Panc1 (cell line): ENCODE measurements at regions not wholly inside any gene's neighbourhood (a gene's known extent, or its start where the extent isn't known, plus 50 kb on each side); places are given as distances from the start of the nearest gene placed in this dataset.

ENCODE experiments used
- ATAC-seq: fragments of 200-7000 bp; cut with Tn5 transposase; 2 replicates; pipeline ENCODE4 v1.9.1; 2020; ENCODE audit warnings: mild to moderate bottlenecking, moderate library complexity
- BruUV-seq: library from RNA; stranded (reverse); fragments of 400-500 nt; replicated peaks from 2 replicates; lab custom pipeline; 2021; lab: Mats Ljungman, UMichigan
- CTCF ChIA-PET: fragments of 300-600 bp; sonication (Branson Sonifier 250); formaldehyde crosslinking; loops from one replicate; lab custom pipeline; 2022; ENCODE audit warnings: antibody characterized with exemption; lab: Charles Lee
- POLR2A ChIA-PET: fragments of 300-600 bp; sonication (Branson Sonifier 250); formaldehyde crosslinking; loops from one replicate; lab custom pipeline; 2022; ENCODE audit warnings: antibody characterized with exemption; lab: Charles Lee
- DNase-seq: peaks from one replicate; pipeline ENCODE4 v3.0.0-alpha.2; 2010; ENCODE audit warnings: low read depth, low spot score
- H3K27ac ChIP-seq: 2 replicates; pipeline ENCODE4 v1.5.1; 2011; ENCODE audit warnings: mild to moderate bottlenecking, low read length, inconsistent platforms
- H3K27me3 ChIP-seq: fragments of 200-500 bp; sonication (Bioruptor generic); 2 replicates; pipeline ENCODE4 v1.6.0; 2014; ENCODE audit warnings: low read length, inconsistent platforms; ENCODE audit not compliant: control insufficient read depth, insufficient read depth
- H3K36me3 ChIP-seq: fragments of 200-500 bp; sonication (Bioruptor generic); 2 replicates; pipeline ENCODE4 v1.5.1; 2014; ENCODE audit warnings: inconsistent platforms, mild to moderate bottlenecking, low read length, moderate library complexity; ENCODE audit not compliant: control insufficient read depth, insufficient read depth
- H3K4me1 ChIP-seq: 2 replicates; pipeline ENCODE4 v1.5.1; 2011; ENCODE audit warnings: inconsistent platforms, mild to moderate bottlenecking, low read length, moderate library complexity; ENCODE audit not compliant: control insufficient read depth, insufficient read depth
- H3K4me3 ChIP-seq, 2 experiments: 2 replicates each; pipeline ENCODE4 v1.5.1; 2011 to 2012; ENCODE audit warnings: low read depth in 2 of 2, low read length in 2 of 2, mild to moderate bottlenecking in 2 of 2, inconsistent platforms in 1 of 2, moderate library complexity in 1 of 2
- H3K9me3 ChIP-seq: fragments of 200-500 bp; sonication (Bioruptor generic); 2 replicates; pipeline ENCODE4 v1.5.1; 2014; ENCODE audit warnings: low read depth, mild to moderate bottlenecking, inconsistent platforms, low read length, moderate library complexity; ENCODE audit not compliant: control insufficient read depth, insufficient read depth
- CTCF ChIP-seq: fragments of 450-650 bp; IDR thresholded peaks from 2 replicates; pipeline ENCODE4 v1.5.1; 2017; ENCODE audit warnings: mild to moderate bottlenecking
- POLR2AphosphoS5 ChIP-seq: IDR thresholded peaks from 2 replicates; pipeline ENCODE4 v1.6.1; 2012; ENCODE audit warnings: mild to moderate bottlenecking, low read depth, low read length, moderate library complexity
- SIN3A ChIP-seq: IDR thresholded peaks from 2 replicates; pipeline ENCODE4 v1.6.1; 2012; ENCODE audit warnings: low read depth, mild to moderate bottlenecking, low read length, moderate library complexity, borderline replicate concordance; ENCODE audit not compliant: insufficient read depth
- TCF7L2 ChIP-seq: IDR thresholded peaks from 2 replicates; pipeline ENCODE4 v1.6.1; 2011; ENCODE audit warnings: mild to moderate bottlenecking, low read depth, low read length, inconsistent platforms
- in situ Hi-C: cut with HindIII; loops from 2 replicates; pipeline ENCODE4 v1.10.0; 2016; ENCODE audit warnings: low sequenced_read_pairs, low pct_unique_long_range_greater_than_20kb
- intact Hi-C: fragments of 100-400 bp; cut with micrococcal nuclease; formaldehyde crosslinking; loops from one replicate; pipeline ENCODE4 v1.10.0; 2022; ENCODE audit not compliant: unreplicated experiment
- TF ChIP-seq, protein P1 (sequence below), 2 experiments: IDR thresholded peaks; 2 replicates each; pipeline ENCODE4 v1.6.1; 2011 to 2012; ENCODE audit warnings: low read depth in 2 of 2, control low read depth in 1 of 2, low read length in 1 of 2, mild to moderate bottlenecking in 1 of 2, moderate library complexity in 1 of 2; ENCODE audit not compliant: insufficient read depth in 1 of 2

DNA sequence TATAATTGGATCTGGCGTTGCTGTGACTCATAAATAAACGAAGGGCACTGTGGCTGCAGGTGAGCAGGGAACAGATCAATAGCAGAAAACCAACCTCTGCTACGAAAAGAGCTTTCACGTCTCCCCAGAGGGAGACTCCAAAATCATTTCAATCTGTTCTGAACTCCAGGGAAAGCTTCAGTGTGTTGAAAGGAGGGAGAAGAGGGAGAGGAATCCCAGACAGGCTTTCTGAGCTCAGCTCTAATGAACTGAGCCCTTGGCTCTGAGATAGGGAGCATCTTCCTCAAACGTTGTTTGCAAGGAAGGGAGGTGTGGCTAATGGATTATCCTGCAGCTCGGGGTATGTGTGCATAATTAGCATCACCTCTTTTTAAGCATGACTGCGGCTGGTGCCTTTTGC is 288.0 kb upstream of the IRX4 start:
- no peak for ATAC-seq
- H3K27me3 ChIP-seq, result peaks cover 4% of the 10 kb centered on the region; the same call in 1 of the 2 replicates
- ChIA-PET CTCF (no interaction called here), POLR2A (no interaction called here)
- no TSS peak for BruUV-seq
- intact Hi-C loops (no loop called here), in situ Hi-C loops (no loop called here)
- H3K36me3 ChIP-seq, result no peaks in the 10 kb centered on the region
- H3K9me3 ChIP-seq, result no peaks in the 10 kb centered on the region
- H3K4me3 ChIP-seq, result no peak overlapping the region
- H3K27ac ChIP-seq, result no peak overlapping the region
- no peak for DNase-seq
- no peaks in the 10 kb centered on the region for H3K4me1 ChIP-seq
- TF ChIP-seq CTCF (no peak), TCF7L2 (no peak), SIN3A (no peak), POLR2AphosphoS5 (no peak)
- TF ChIP-seq, protein P1, sequence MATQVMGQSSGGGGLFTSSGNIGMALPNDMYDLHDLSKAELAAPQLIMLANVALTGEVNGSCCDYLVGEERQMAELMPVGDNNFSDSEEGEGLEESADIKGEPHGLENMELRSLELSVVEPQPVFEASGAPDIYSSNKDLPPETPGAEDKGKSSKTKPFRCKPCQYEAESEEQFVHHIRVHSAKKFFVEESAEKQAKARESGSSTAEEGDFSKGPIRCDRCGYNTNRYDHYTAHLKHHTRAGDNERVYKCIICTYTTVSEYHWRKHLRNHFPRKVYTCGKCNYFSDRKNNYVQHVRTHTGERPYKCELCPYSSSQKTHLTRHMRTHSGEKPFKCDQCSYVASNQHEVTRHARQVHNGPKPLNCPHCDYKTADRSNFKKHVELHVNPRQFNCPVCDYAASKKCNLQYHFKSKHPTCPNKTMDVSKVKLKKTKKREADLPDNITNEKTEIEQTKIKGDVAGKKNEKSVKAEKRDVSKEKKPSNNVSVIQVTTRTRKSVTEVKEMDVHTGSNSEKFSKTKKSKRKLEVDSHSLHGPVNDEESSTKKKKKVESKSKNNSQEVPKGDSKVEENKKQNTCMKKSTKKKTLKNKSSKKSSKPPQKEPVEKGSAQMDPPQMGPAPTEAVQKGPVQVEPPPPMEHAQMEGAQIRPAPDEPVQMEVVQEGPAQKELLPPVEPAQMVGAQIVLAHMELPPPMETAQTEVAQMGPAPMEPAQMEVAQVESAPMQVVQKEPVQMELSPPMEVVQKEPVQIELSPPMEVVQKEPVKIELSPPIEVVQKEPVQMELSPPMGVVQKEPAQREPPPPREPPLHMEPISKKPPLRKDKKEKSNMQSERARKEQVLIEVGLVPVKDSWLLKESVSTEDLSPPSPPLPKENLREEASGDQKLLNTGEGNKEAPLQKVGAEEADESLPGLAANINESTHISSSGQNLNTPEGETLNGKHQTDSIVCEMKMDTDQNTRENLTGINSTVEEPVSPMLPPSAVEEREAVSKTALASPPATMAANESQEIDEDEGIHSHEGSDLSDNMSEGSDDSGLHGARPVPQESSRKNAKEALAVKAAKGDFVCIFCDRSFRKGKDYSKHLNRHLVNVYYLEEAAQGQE (IDR thresholded peaks at IDR 0.05; ENCODE audit: insufficient read depth in 1 of 2, low read depth in 2 of 2, low read length in 1 of 2), result no peak

- ChIA-PET POLR2A (no interaction called here), CTCF (no interaction called here)
- ATAC-seq, result no peak
- intact Hi-C loops (no loop called here), in situ Hi-C loops (no loop called here)
- Histone ChIP-seq H3K36me3 (no peaks in the 10 kb centered on the region), H3K27ac (no peak overlapping the region), H3K4me1 (no peaks in the 10 kb centered on the region), H3K9me3 (no peaks in the 10 kb centered on the region), H3K27me3 (peaks cover 4% of the 10 kb centered on the region; the same call in 1 of the 2 replicates), H3K4me3 (no peak overlapping the region)
- TF ChIP-seq CTCF, result no peak
- no peak for DNase-seq
- BruUV-seq, result no TSS peak
Measured at GRCh38 chr5:2169850-2170760, 287.4 kb upstream of the IRX4 start.
